Fibroblast of lung (primary cell): ENCODE measurements at regions not wholly inside any gene's neighbourhood (a gene's known extent, or its start where the extent isn't known, plus 50 kb on each side); places are given as distances from the start of the nearest gene placed in this dataset.
A peak's percentile ranks its signal among the peaks of the same experiment; 100 is the strongest.

Experiments used
- DNase-seq, 2 donors: peaks; one replicate each; pipeline versions ENCODE4 v3.0.0 to v3.0.0-alpha.2; 2010; ENCODE audit warnings: low read depth in 2 of 2
- H2AFZ ChIP-seq: 2 replicates; pipeline ENCODE4 v1.5.1; 2012; ENCODE audit warnings: low read length, control low read depth, inconsistent platforms
- H3K27ac ChIP-seq: 2 replicates; pipeline ENCODE4 v1.5.1; 2011; ENCODE audit warnings: low read length, control low read depth; ENCODE audit not compliant: insufficient read depth
- H3K27me3 ChIP-seq: 2 replicates; pipeline ENCODE4 v1.5.1; 2011; ENCODE audit warnings: mild to moderate bottlenecking, low read length; ENCODE audit not compliant: control insufficient read depth, insufficient read depth
- H3K36me3 ChIP-seq: 2 replicates; pipeline ENCODE4 v1.5.1; 2011; ENCODE audit warnings: low read length; ENCODE audit not compliant: control insufficient read depth, insufficient read depth
- H3K4me1 ChIP-seq: 2 replicates; pipeline ENCODE4 v1.5.1; 2011; ENCODE audit warnings: low read length; ENCODE audit not compliant: control insufficient read depth, insufficient read depth; ENCODE audit errors: extremely low read depth
- H3K4me2 ChIP-seq: 2 replicates; pipeline ENCODE4 v1.5.1; 2011; ENCODE audit warnings: low read length, control low read depth; ENCODE audit not compliant: insufficient read depth; ENCODE audit errors: extremely low read depth
- H3K4me3 ChIP-seq, 4 experiments: fragments of 200-600 bp in 1 of 4; sonication (generic) in 1 of 4; replicated peaks in 1 of 4; 2 replicates each; pipeline ENCODE4 v1.5.1; 2011 to 2016; ENCODE audit warnings: low read length in 4 of 4, low read depth in 3 of 4, mild to moderate bottlenecking in 3 of 4, control low read depth in 2 of 4, inconsistent platforms in 1 of 4, mixed read lengths in 1 of 4; ENCODE audit not compliant: insufficient read depth in 1 of 4; ENCODE audit errors: control extremely low read depth in 1 of 4
- H3K79me2 ChIP-seq: 2 replicates; pipeline ENCODE4 v1.5.1; 2012; ENCODE audit warnings: mild to moderate bottlenecking, low read length, inconsistent platforms; ENCODE audit not compliant: control insufficient read depth, insufficient read depth
- H3K9ac ChIP-seq: 2 replicates; pipeline ENCODE4 v1.5.1; 2011; ENCODE audit warnings: mild to moderate bottlenecking, low read length, control low read depth; ENCODE audit not compliant: insufficient read depth
- H3K9me3 ChIP-seq: 2 replicates; pipeline ENCODE4 v1.5.1; 2012; ENCODE audit warnings: low read depth, low read length; ENCODE audit not compliant: control insufficient read depth, insufficient read depth
- H4K20me1 ChIP-seq: 2 replicates; pipeline ENCODE4 v1.5.1; 2011; ENCODE audit warnings: low read length; ENCODE audit not compliant: control insufficient read depth, insufficient read depth; ENCODE audit errors: extremely low read depth
- EZH2 ChIP-seq: IDR thresholded peaks from 2 replicates; pipeline ENCODE4 v1.5.1; 2012; ENCODE audit warnings: low read length, control low read depth, mild to moderate bottlenecking; ENCODE audit errors: missing control alignments
- TF ChIP-seq, protein P1 (sequence below), 2 donors: IDR thresholded peaks in 1 of 2; conservative IDR thresholded peaks in 1 of 2; 1 replicate in 1 of 2; 2 replicates in 1 of 2; pipeline ENCODE4 v1.5.1; 2011 to 2012; ENCODE audit warnings: low read length in 2 of 2, control low read depth in 1 of 2, inconsistent platforms in 1 of 2, low read depth in 1 of 2, mild to moderate bottlenecking in 1 of 2

- Histone ChIP-seq H2AFZ (no peak overlapping the region), H3K4me3 (no peak overlapping the region), H3K27ac (no peak overlapping the region), H3K79me2 (no peaks in the 10 kb centered on the region), H3K4me1 (no peaks in the 10 kb centered on the region), H4K20me1 (no peaks in the 10 kb centered on the region), H3K9ac (no peak overlapping the region), H3K4me2 (no peak overlapping the region), H3K27me3 (no peaks in the 10 kb centered on the region), H3K36me3 (no peaks in the 10 kb centered on the region), H3K9me3 (no peaks in the 10 kb centered on the region)
- no peak for TF ChIP-seq EZH2
- TF ChIP-seq, protein P1, sequence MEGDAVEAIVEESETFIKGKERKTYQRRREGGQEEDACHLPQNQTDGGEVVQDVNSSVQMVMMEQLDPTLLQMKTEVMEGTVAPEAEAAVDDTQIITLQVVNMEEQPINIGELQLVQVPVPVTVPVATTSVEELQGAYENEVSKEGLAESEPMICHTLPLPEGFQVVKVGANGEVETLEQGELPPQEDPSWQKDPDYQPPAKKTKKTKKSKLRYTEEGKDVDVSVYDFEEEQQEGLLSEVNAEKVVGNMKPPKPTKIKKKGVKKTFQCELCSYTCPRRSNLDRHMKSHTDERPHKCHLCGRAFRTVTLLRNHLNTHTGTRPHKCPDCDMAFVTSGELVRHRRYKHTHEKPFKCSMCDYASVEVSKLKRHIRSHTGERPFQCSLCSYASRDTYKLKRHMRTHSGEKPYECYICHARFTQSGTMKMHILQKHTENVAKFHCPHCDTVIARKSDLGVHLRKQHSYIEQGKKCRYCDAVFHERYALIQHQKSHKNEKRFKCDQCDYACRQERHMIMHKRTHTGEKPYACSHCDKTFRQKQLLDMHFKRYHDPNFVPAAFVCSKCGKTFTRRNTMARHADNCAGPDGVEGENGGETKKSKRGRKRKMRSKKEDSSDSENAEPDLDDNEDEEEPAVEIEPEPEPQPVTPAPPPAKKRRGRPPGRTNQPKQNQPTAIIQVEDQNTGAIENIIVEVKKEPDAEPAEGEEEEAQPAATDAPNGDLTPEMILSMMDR (conservative IDR thresholded peaks at IDR 0.05 in 1 of 2, IDR thresholded peaks at IDR 0.05 in 1 of 2; ENCODE audit: low read depth in 1 of 2, low read length in 2 of 2): no peak
- DNase-seq: peak in 1 of 2 donors; percentile 76
These were observed 183.9 kb downstream of the CPEB2 start for GRCh38 chr4:15186149-15186548.

- Histone ChIP-seq H3K4me2 (no peak overlapping the region), H3K27me3 (no peaks in the 10 kb centered on the region), H3K27ac (no peak overlapping the region), H3K79me2 (no peaks in the 10 kb centered on the region), H3K4me1 (no peaks in the 10 kb centered on the region), H2AFZ (no peak overlapping the region), H4K20me1 (no peaks in the 10 kb centered on the region), H3K36me3 (no peaks in the 10 kb centered on the region), H3K4me3 (no peak overlapping the region), H3K9me3 (no peaks in the 10 kb centered on the region), H3K9ac (no peak overlapping the region)
- no peak for DNase-seq
- TF ChIP-seq, protein P1 (conservative IDR thresholded peaks at IDR 0.05 in 1 of 2, IDR thresholded peaks at IDR 0.05 in 1 of 2; ENCODE audit: low read depth in 1 of 2, low read length in 2 of 2): no peak
These were observed 184.5 kb downstream of the CPEB2 start for GRCh38 chr4:15186806-15187205.

DNA sequence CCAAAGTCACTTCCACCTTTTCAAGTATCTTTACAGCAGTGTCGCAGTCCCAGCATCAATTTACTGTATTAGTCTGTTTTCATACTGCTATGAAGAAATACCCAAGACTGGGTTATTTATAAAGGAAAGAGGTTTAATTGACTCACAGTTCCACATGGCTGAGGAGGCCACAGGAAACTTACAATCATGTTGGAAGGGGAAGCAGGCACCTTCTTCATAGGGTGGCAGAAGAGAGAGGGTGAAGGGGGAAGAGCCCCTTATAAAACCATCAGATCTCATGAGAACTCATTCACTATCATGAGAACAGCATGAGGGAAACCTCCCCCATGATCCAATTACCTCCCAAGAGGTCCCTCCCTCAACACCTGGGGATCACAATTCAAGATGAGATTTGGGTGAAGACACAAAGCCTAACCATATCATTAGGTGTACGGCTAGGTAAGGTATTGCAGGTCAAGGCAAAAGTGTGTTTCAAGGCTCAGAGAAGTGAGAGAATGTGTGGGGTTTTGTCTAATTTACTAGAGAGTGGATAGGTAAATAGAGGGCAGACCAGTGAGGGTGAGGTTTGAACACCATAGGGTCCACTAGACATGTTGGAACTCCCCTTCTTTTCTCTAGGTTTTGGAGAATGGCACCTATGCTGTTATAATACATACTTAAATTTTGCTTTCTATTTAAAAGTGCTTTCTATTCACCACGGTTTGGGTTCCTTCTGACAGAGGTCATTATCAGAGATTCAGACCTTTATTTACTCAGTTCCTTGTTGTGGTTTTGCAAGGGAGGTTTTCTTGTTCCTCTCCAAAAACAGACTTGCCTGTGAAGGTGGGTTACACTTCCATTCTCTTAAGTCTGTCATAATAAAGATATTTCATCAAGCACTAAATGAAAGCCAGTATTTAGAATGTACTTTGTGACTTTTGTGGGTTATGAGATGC is 186.6 kb downstream of the CPEB2 start:
- Histone ChIP-seq H3K4me2 (no peak overlapping the region), H3K27me3 (no peaks in the 10 kb centered on the region), H3K4me1 (no peaks in the 10 kb centered on the region), H3K4me3 (no peak overlapping the region), H3K9ac (no peak overlapping the region), H4K20me1 (no peaks in the 10 kb centered on the region), H2AFZ (no peak overlapping the region), H3K9me3 (no peaks in the 10 kb centered on the region), H3K79me2 (no peaks in the 10 kb centered on the region), H3K36me3 (no peaks in the 10 kb centered on the region), H3K27ac (no peak overlapping the region)
- TF ChIP-seq EZH2: no peak
- TF ChIP-seq, protein P1 (conservative IDR thresholded peaks at IDR 0.05 in 1 of 2, IDR thresholded peaks at IDR 0.05 in 1 of 2; ENCODE audit: low read depth in 1 of 2, low read length in 2 of 2): no peak
- no peak for DNase-seq
